Esophagus squamous epithelium (tissue), 4 donors: ENCODE measurements at regions not wholly inside any gene's neighbourhood (a gene's known extent, or its start where the extent isn't known, plus 50 kb on each side); places are given as distances from the start of the nearest gene placed in this dataset.

ENCODE experiments used
- CTCF ChIP-seq, 6 experiments: fragments of 450-650 bp in 4 of 6; fragments of 200-600 bp in 2 of 6; sonication (generic) in 2 of 6; IDR thresholded peaks; one replicate each; pipeline ENCODE4 v1.5.1; 2016 to 2019; ENCODE audit warnings: antibody characterized with exemption in 6 of 6, mild to moderate bottlenecking in 4 of 6, moderate library complexity in 4 of 6
- POLR2A ChIP-seq, 4 donors: fragments of 450-650 bp; IDR thresholded peaks; one replicate each; pipeline ENCODE4 v1.6.1; 2017; ENCODE audit warnings: antibody characterized with exemption in 4 of 4, mild to moderate bottlenecking in 4 of 4, moderate library complexity in 3 of 4

- TF ChIP-seq CTCF (IDR thresholded peaks at IDR 0.05): no peak
- no peak for TF ChIP-seq POLR2A (IDR thresholded peaks at IDR 0.05)
These were observed 112.5 kb upstream of the PRNP start for GRCh38 chr20:4573564-4574355.
